HG03103 (cell line): ENCODE measurements at regions not wholly inside any gene's neighbourhood (a gene's known extent, or its start where the extent isn't known, plus 50 kb on each side); places are given as distances from the start of the nearest gene placed in this dataset.

Experiments
- ATAC-seq: cut with Tn5 transposase; IDR thresholded peaks from one replicate; pipeline ENCODE4 v1.9.1; 2021; ENCODE audit warnings: low read depth; ENCODE audit not compliant: unreplicated experiment

DNA sequence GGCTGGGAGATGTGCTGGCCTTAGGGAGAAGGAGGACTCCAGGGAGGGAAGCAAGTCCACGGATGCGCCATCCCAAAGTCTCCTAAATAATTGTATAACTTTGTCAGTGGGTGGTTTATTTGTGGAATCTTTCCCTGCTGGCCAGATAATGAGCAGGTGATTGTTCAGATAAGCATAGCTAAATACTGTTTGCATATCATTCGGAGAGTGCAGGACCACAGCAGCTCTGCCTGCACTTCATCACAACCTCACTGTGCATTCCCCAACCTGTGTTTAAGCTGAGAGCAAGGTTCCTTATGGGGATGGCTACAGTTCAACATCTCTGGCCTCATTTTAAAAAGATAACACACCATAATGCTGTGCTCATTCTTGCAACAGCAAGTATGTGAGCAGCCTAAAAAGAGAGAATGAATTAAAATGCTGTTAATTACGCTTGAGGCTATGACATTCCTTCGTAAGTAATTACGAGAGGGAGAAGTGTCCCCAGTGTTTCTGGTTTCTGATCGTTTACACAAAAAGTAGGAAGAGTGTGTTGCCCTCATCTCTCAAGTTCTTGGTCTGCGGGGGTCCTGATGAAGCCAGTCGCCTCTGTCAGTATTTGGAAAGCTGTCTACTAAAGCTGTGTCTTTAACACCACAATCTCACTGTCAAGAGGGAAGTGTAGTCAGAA lies 272.0 kb upstream of the RORA start:
- no peak for ATAC-seq

DNA sequence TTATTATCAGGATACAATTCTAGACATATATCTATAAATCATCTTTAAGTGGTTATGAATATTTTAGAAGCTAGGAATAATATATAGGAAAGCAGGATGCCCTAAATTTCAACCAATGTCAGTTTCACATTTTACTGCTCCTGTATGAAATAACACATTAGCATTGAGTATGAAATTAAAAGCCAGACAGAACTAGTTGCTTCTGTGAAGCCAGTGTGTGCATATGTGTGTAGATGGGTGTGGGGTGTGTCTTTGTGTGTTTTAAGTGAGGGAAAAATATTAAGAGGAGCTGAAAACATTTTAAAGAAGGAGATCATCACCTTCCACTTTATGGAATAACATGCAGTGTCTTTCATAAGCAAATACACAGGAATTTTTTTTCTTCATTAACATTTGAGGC lies 271.4 kb upstream of the RORA start:
- ATAC-seq = no peak

DNA sequence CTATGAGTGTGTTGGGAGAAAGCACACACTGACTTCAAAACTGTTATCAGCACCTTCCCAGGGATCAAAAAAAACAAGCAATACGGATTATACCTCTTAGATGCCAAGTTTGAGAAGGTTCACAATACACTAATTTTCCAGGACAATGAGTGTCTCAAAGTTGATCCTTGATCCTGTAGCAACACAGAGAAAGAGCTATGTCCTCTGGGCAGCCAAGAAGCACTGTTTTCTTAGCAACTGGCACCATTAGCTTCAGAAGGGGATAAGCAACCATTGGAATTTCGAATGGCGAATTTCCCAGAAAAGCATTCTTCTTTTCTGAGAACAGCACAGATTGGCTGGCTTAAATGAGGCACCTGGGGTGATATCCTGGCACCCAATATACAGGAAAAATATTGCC lies 270.3 kb upstream of the RORA start:
- no peak for ATAC-seq

DNA sequence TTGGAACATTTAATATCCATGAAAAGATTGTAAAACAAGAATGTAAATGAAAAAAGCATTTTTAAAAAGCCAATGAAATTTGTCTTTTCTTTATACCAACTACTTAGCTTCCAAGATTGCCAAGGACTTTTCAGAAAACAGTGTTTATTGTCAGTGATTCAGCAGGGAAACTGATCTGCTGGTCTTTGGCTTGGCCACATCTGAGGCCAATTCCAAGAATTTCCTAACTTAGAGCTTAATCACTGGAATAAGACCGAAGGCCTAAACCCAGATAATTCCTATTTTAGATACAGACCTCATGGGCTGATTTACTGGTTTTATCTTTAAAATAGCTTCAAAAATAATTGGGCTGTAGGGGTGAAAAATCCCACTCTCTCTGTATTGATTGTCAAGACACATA lies 260.5 kb upstream of the RORA start:
- no peak for ATAC-seq

DNA sequence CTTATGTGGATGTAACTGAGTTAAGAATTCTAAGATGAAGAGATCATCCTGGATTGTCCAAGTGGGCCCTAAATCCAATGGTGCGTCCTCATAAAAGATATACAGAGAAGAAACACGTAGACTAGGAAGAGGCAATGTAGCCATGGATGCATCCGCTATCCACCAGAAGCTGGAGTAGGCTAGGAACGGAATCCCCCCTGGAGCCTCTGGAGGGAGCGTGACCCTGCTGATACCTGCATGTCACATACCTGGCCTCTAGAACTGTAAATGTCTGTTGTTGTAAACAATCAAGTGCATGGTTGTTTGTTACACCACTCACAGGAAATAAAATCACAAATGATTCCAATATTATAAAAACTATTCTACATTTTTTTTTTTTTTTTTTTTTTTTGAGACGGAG lies 254.5 kb upstream of the RORA start:
- no peak for ATAC-seq

DNA sequence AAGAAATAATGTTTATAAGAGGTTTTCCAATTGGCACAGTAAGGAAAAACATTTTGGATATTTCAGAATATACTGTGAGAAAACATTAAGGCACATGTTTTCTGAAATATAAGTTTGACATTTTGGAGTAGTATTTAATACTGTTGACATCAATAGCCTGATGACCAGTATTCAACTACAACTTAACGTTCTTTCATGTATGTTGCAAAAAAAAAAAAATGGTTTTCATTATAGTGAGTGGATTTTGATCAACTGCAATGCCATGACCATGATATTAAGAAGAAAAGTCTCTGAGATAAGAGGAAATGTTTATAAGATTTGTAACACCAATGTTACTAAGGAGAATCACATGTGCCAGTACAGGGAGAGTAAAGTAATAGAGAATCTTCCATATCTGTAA lies 252.8 kb upstream of the RORA start:
- ATAC-seq = no peak

DNA sequence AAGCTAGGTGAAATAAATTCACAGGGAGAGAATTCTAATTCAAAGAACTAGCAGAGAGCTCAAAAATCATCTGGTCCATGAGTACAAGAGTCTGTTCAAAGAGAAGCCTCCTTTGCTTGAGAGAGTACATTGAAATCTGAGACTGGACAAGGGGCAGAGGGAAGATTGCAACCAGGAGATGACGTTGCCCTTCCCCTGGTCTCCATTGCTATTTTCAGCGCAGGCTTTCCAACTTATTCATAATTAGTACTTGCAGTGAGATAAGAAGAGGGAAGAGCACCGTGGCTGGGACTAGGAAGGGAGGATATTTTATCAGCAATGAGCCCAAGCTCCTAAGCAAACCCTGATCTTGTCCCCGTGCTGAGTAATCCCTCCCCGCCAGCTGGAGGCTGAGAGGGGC lies 251.8 kb upstream of the RORA start:
- ATAC-seq = no peak

DNA sequence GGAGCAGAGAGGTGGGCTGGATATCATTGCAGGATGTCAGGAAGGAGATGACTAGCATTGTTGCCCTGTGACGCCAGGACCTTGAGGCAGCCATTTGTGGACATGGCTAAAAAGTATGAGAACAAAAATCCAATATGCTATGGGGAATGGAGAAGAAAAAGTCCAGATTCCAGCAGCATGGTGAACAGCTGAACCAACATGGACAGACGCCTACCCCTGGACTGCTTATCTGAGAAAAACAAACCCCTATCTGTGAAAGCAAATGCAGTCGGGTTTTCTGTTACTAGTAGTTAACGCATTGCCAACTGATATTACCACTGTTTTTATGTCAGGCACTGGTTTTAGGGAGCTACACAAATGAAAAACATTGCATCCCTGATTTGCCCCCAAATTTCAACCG lies 251.2 kb upstream of the RORA start:
- ATAC-seq = no peak

DNA sequence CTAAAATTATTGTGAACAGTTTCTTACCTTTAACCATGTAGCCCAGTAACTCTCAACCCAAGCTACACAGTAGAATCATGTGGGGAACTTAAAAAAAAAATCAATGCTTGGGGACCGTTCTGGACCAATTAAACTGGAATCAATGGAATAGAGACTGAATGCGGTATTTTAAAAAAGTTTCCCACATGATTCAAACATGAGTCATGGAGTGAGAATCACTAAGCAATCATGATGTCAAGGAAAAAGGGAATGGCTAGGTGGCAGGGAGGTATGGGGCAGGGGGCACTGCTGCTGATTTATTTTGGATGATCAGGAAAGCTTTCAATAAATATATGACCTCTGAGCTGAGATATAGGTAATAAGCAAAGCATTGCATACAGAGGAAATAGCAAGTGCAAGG lies 250.5 kb upstream of the RORA start:
- no peak for ATAC-seq

DNA sequence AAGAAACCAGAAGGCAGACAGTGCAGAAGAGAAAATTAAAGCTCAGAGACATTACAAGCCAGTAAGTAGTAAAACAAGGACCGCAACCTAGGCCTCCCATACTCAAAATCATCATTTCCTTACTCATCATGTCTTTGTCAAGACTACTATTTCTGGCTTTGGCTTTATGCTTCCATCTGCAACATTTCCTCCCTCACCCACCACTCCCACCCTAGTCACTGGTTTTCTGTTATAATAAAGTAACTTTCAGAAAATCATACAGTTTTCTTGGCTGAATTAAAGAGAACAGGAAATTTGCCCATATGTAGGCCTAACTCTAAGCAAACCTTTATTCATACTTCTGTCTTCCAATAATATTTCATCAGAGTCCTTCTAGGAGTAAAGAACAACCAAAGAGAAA lies 247.6 kb upstream of the RORA start:
- ATAC-seq = no peak

DNA sequence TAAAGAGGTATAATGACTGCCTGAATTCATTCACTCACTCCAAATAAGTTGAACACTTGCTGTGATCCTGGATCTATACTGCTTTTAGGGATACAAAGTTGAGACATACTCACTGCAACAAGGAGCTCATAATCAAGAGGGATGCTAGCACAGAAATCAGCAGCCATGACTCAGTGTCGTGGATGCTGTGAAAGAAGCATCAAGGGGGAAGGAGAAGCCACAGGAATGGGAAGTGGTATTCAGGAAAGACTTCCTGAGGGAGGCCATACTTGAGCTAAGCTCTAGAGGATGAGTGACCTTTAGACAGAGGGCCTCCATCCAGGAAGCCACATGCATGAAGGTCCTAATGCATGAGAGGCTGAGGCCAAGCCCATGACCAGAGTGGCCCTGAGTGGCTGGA lies 245.7 kb upstream of the RORA start:
- ATAC-seq = no peak

DNA sequence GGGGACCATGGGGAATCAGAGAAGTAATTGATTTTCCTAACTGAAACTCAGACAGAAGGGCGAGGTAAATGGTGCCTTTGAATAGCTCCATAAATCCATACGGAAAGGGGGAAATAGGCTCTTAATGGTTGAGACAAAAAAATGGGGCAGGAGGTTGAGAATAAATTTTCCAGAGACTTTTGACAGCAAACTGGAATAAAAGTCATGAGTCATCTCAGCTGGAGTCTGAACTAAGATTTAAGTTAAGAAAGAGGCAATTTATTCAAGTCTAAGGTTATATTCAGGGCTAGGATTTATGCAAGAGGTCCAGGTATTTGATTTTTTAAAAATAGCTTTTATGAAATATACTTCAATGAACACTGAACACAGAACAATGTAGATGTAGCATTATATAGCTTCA lies 238.7 kb upstream of the RORA start:
- no peak for ATAC-seq

DNA sequence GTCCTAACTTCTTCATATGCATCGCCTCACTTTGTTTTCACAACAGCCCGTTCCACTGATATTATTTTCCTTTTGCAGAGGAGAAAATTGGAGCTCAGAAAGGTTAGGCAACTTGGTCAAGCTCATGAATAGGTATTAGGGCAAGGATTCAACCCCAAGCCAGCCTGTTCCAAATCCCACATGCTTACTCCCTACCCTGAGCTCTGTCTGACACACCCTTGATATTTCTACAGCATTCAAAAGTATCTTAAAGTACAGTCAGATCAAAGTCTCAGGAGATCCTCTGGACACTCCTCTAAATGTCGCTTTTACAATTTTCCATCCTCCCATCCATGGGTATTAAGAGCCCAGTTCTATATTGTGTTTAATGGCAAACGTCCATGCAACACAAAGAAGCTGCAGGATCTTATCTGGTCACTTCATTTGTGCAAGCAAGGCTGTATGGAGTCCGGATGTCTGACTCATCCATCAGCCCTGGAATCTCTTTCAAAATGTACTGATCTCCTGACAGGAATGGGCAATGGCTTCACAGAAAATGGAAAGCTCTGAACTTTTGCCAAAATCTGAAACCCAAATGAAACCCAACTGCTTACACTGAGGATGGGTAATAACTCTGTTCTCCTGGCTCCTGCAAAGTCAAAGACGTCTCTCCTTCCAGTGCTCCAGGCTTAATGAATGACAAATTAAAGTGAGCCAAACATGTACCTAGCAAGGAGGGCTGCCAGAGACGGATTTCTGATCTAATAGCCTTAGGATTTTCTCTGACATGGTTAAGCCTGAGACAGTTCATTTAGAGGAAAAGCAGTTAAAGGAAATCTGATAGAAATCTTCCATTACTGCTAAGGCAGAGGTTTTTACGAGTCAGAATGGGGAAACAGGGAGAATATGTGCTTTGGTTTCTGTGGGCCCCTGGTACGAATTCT lies 230.9 kb upstream of the RORA start:
- no peak for ATAC-seq

DNA sequence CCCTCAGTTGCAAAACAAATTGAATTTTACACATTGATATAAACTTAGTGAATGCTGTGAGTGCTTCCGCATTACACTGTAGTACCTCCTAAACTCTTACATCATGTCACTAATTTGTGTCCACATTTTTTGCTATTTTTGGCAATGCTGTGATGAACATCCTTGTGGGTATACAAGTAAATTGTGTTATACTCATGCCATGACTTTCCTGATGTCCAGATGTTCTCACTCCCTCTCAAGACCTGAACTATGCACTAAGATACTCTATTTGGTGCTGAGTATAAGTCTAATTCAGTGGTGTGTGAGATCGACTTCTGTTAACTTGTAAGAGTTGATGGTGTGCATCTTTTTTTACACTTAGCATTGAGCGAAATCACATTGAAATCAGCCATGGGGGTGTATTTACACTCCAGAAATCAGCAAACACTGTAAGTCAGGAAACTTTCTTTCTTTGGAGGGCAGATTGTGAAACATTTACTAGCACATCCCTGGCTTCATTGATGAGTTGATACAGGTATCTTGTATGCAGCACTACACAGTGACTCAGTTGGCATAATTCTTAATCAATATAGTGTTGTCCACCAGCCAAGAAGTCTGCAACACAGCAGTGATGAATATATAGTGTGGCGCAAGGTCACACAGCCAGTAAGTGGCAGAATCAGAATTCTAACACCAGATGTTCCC lies 228.1 kb upstream of the RORA start:
- no peak for ATAC-seq

DNA sequence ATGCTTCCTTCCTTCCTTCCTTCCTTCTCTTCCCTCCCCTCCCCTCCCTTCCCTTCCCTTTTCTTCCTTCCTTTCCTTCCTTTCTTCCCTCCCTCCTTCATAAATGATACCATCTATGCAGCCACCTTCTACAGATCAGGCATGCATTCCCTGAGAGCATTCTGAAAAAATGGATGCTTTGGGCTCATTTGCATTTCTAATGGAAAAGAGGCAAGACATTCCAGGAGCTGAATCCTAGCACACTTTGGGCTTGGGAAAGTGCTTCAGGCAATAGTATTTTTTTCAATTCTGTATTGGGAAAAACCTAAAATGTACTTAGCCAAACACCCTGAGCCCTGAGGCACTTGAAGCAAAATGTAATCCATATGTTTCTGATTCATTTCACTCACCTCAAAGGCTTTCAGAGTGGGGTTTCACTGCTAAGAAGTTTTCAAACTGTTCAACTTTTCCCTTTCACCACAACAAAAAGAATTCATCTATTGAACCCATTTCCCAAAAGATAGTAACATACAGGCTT lies 220.1 kb upstream of the RORA start:
- ATAC-seq = no peak

DNA sequence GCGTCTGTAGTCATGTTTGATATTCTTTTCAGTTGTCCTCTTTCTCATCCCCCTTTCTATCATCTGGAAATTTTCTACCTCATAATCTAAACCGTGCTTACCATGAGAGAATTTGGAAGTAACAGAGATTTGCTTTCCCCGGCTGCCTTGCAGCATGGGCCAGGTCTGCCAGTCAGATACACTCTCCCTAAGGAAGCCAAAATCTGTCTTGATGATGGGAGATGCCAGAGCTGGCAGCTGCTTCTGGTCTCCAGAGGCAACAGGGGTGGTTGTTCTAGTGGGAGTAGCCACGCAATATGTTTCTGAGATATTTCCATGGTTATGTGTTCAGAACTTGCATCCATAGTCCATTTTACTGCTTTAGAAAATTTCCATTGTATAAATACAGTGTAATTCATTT lies 218.9 kb upstream of the RORA start:
- ATAC-seq = no peak

DNA sequence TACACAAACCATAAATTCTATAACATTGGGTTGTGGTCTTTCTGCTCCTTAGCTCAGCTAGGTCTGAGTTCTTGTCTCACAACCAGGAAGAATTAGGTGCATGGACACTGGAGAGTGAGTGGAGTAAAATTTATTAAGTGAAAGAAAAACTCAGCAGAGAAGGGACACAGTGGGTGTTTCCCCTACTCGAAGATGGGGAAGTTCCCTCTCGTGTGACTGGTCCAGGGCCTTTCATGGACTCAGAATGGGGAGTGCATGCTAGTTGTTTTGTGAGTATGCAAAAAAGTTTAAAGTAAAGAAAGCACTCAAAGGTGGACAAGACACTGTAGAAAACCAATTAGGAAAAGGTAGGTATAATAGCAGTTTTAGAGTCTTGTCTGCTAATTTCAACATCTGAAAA lies 215.5 kb upstream of the RORA start:
- no peak for ATAC-seq

DNA sequence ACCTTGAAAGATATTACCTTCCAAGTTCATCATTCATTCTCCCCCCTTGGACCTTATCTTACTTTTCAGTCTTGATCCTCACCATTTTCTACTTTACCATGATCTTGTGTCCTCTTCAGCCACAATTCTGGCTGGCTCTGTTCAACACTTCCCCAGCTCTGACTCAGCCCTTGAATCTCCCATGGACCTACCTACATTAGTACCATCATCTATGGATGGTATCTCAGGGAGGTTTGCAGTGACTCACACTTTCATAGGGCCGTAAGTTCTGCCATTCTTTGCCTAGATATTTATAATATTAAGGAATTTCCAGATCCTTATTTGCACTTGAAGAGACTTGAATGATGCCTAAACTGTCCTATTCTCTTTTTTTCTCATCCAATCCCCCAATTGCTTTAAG lies 213.7 kb upstream of the RORA start:
- ATAC-seq = no peak

DNA sequence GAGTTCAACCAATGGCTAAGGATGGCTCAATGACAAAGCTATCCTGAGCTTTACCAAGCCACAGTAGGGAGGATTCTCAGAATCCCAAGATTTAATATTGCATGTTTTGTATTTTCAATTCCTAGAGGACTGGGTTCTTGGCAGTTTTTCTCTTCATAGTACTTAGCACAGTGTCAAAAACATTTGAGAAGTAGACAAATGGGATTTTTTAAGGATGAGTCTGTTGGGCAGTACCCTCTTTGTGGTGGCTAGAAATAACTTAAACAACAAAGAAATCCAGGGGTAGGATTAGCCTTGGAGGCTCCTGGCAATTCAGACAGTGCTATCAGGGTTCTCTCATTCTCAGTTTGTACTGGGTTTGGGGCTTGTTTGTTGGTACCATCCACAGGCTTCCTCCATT lies 212.8 kb upstream of the RORA start:
- ATAC-seq = no peak

DNA sequence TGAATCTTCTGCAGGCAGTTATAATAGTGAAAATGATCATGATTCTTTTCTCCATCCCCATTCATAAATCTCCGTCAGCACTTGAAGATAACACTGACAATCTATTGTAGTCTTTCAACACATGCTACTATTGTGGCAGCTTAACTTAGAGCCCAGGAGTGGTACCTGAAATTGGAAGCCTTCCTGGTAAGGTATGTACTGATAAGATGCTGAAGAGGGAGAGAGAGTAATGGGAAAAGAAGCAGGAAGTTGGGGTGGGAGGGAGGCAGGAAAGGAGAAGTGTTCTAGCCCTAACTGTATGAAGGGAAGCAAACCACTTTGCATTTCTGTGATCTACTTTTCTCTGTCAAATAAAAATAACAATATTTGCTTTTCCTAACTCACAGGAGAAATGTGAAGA lies 197.4 kb upstream of the RORA start:
- no peak for ATAC-seq

DNA sequence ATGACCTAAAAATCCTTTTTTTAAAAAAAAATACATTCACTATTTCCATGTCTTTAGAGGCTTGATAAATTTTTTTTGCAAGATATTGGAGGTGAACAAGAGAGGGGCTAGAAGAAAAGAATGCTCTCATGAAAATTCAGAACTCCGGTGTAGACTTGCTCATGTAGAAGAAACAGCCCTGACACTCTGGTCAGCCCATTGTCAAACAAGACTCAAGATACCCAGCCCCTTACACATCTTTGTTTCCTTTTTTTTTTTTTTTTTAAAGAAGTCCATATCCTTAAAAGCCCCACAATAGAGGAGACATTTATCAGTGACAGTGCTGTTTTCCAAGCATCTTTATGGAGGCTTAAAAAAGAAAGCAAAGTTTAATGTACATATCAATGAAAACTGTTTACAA lies 196.8 kb upstream of the RORA start:
- ATAC-seq = no peak
